Activated naive CD4-positive, alpha-beta T cell treated with anti-CD3 and anti-CD28 coated beads for 36 hours (primary cell): ENCODE measurements at regions not wholly inside any gene's neighbourhood (a gene's known extent, or its start where the extent isn't known, plus 50 kb on each side); places are given as distances from the start of the nearest gene placed in this dataset.

Experiments used
- CTCF ChIA-PET: fragments of 350-600 bp; sonication (Branson Sonifier 250); formaldehyde crosslinking; loops from one replicate; lab custom pipeline; 2021; ENCODE audit warnings: antibody characterized with exemption; lab: Charles Lee
- DNase-seq: peaks from one replicate; pipeline ENCODE4 v3.0.0-alpha.2; 2020
- H3K27ac Mint-ChIP-seq: one replicate; pipeline ENCODE4 v1.8.0; 2021; ENCODE audit warnings: mild to moderate bottlenecking, mixed read lengths
- H3K27me3 Mint-ChIP-seq: one replicate; pipeline ENCODE4 v1.8.0; 2021; ENCODE audit warnings: low read depth, mixed read lengths
- H3K36me3 Mint-ChIP-seq: one replicate; pipeline ENCODE4 v1.8.0; 2021; ENCODE audit warnings: low read depth, mixed read lengths
- H3K4me1 Mint-ChIP-seq: one replicate; pipeline ENCODE4 v1.8.0; 2021; ENCODE audit warnings: low read depth, mixed read lengths
- H3K4me3 Mint-ChIP-seq: one replicate; pipeline ENCODE4 v1.8.0; 2021; ENCODE audit warnings: mild to moderate bottlenecking, moderate library complexity, mixed read lengths
- H3K9me3 Mint-ChIP-seq: one replicate; pipeline ENCODE4 v1.8.0; 2021; ENCODE audit warnings: mixed read lengths
- intact Hi-C: fragments of 100-400 bp; cut with micrococcal nuclease; formaldehyde crosslinking; loops from one replicate; pipeline ENCODE4 v1.15.1; 2023

GRCh38 chr9:135256581-135257354 lies 169.3 kb downstream of the OLFM1 start:
- no peak for DNase-seq
- Mint-ChIP-seq H3K4me1 (no peaks in the 10 kb centered on the region), H3K9me3 (no peaks in the 10 kb centered on the region), H3K27ac (no peak overlapping the region), H3K27me3 (peaks cover 3% of the 10 kb centered on the region), H3K4me3 (no peak overlapping the region), H3K36me3 (no peaks in the 10 kb centered on the region)
- intact Hi-C loops: no loop called here
- CTCF ChIA-PET: no interaction called here

- Mint-ChIP-seq H3K27me3 (peaks cover 3% of the 10 kb centered on the region), H3K4me3 (no peak overlapping the region), H3K4me1 (no peaks in the 10 kb centered on the region), H3K27ac (no peak overlapping the region), H3K9me3 (no peaks in the 10 kb centered on the region), H3K36me3 (no peaks in the 10 kb centered on the region)
- intact Hi-C loops: no loop called here
- CTCF ChIA-PET: no interaction called here
- no peak for DNase-seq
These were observed 171.0 kb downstream of the OLFM1 start for GRCh38 chr9:135258461-135258860.

GRCh38 chr9:135259273-135259672 lies 171.8 kb downstream of the OLFM1 start:
- H3K4me1 Mint-ChIP-seq: no peaks in the 10 kb centered on the region

DNA sequence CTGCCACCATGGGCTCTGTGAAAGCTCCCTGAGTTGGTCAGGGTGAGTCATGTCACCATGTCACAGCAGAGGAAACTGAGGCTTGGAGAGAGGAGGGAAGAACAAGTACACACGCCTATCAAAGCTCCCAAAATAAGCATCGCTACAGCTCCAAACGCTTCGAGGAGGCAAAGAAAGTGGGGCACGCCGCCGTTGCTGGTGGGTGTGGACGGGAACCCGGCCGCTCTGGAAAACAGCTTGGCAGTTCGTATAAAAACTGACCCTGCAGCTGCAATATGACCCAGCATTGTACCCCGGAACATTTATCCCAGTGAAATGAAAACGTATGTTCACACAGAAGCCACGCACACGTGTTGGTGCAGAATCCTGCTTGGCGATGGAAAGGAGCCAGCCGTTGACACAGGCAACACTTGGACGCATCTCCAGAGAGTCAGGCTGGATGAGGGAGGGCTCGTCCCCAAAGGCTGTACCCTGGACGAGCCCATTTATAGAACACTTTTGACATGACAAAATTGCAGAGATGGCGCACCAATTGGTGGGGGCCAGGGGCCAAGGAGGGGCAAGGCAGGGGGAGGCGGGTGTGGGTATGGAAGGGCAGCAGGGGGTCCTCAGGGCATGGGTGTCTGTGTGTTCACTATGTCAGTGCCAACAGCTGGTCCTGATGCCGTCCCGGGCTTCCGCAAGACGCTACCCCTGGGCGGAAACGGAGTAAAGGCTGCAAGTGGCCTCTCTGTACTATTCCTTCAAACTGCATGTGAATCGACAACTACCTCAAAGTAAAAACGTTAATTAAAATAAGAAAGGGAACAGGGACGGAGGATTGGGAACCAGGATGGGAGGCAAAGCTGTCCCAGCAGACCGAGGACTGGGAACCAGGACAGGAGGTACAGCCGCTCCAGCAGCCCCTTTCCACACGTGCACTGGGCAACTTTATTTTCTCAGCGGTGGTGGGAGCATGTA lies 173.0 kb downstream of the OLFM1 start:
- Mint-ChIP-seq H3K27me3 (peaks cover 3% of the 10 kb centered on the region), H3K36me3 (no peaks in the 10 kb centered on the region), H3K27ac (no peak overlapping the region), H3K9me3 (no peaks in the 10 kb centered on the region), H3K4me1 (no peaks in the 10 kb centered on the region), H3K4me3 (no peak overlapping the region)
- CTCF ChIA-PET: no interaction called here
- no peak for DNase-seq
- intact Hi-C loops: no loop called here

More at GRCh38 chr9:135259273-135259672, 171.8 kb downstream of the OLFM1 start:
- CTCF ChIA-PET: no interaction called here
- DNase-seq: no peak
- Mint-ChIP-seq H3K36me3 (no peaks in the 10 kb centered on the region), H3K9me3 (no peaks in the 10 kb centered on the region), H3K27ac (no peak overlapping the region), H3K27me3 (peaks cover 3% of the 10 kb centered on the region), H3K4me3 (no peak overlapping the region)
- intact Hi-C loops: no loop called here

DNA sequence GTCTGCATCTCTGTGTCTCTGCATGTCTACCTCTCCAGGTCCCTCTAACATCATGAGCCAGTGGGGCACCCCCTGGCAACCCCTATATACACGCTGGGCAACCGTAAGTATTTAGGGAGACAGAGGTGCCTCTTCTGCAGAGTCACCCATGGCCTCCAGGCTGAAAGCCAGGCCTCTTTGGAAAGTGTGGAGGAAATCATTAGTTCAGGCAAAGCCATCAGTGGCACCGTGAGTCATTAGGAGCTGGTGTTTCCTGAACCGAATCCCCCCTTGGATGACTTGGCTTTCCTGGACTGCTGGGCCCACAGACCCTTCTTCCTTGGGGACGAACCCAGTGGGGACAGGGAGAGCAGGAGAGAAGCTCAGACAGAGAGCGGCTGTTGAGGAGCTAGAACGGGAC lies 174.8 kb downstream of the OLFM1 start:
- no peak overlapping the region for H3K4me3 Mint-ChIP-seq
- no peaks in the 10 kb centered on the region for H3K9me3 Mint-ChIP-seq
- H3K27me3 Mint-ChIP-seq: peaks cover 3% of the 10 kb centered on the region
- no peaks in the 10 kb centered on the region for H3K36me3 Mint-ChIP-seq
- intact Hi-C loops: no loop called here
- no peak for DNase-seq
- no peaks in the 10 kb centered on the region for H3K4me1 Mint-ChIP-seq
- no peak overlapping the region for H3K27ac Mint-ChIP-seq
- CTCF ChIA-PET: no interaction called here

DNA sequence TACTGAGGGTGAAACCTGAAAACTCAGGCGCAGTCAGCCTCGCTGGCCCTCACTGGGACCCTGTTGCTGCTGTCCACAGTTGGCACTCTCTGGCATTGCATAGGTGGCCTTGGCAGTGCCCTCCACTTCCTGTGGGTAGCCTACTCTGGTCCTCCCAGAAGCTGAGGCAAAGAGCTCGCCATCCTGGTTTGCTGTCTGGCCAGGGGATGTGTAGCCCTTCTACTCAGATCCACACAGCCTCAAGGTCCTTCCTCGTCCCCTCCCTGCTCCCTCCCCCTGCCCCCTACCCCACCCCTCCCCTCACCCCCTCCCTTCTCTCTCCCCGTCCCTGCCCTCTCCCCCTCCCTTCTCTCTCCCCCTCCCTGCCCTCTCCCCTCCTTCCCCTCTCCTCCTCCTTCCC lies 176.0 kb downstream of the OLFM1 start:
- H3K27me3 Mint-ChIP-seq: peaks cover 3% of the 10 kb centered on the region
- H3K9me3 Mint-ChIP-seq: no peaks in the 10 kb centered on the region
- H3K36me3 Mint-ChIP-seq: no peaks in the 10 kb centered on the region
- H3K4me3 Mint-ChIP-seq: no peak overlapping the region
- DNase-seq: no peak
- CTCF ChIA-PET: no interaction called here
- intact Hi-C loops: no loop called here
- H3K4me1 Mint-ChIP-seq: no peaks in the 10 kb centered on the region
- no peak overlapping the region for H3K27ac Mint-ChIP-seq

- intact Hi-C loops: no loop called here
- Mint-ChIP-seq H3K36me3 (no peaks in the 10 kb centered on the region), H3K4me1 (no peaks in the 10 kb centered on the region), H3K27ac (no peak overlapping the region), H3K4me3 (no peak overlapping the region), H3K27me3 (peaks cover 3% of the 10 kb centered on the region), H3K9me3 (no peaks in the 10 kb centered on the region)
- CTCF ChIA-PET: no interaction called here
- no peak for DNase-seq
These were observed 178.5 kb downstream of the OLFM1 start for GRCh38 chr9:135265931-135266330.

DNA sequence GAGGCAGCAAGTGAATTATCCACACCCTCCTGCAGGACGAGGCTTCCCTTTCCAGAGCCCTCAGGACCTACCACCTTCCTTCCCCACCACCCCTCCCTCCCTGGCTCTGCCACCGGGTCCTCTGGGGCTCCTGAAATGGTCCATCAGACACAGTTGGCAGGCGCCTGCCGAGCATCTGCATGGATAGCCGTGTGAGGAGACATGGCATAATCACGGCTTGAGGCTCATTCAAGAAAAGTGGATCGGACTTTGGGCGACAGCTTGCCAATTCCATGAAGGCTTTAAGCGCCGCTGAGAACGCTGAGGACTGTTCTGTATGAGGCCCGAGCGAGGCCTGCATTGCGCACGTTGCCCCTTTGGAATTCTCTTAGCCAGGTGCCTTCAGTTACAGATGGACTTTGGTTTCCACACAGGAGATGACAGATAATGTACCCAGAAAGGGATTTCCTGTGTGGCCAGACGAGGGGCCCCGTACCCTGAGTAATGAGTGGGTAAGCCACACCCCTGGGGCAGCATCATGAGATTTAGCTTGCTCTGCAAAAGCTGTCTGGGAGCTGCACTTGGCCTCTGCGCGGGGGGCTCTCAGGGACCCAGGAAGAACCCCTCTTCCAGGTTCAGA lies 179.8 kb downstream of the OLFM1 start:
- H3K36me3 Mint-ChIP-seq: no peaks in the 10 kb centered on the region
- DNase-seq: no peak
- H3K4me3 Mint-ChIP-seq: no peak overlapping the region
- H3K4me1 Mint-ChIP-seq: no peaks in the 10 kb centered on the region
- H3K27ac Mint-ChIP-seq: no peak overlapping the region
- intact Hi-C loops: no loop called here
- CTCF ChIA-PET: no interaction called here
- peaks cover 9% of the 10 kb centered on the region for H3K27me3 Mint-ChIP-seq
- no peaks in the 10 kb centered on the region for H3K9me3 Mint-ChIP-seq

DNA sequence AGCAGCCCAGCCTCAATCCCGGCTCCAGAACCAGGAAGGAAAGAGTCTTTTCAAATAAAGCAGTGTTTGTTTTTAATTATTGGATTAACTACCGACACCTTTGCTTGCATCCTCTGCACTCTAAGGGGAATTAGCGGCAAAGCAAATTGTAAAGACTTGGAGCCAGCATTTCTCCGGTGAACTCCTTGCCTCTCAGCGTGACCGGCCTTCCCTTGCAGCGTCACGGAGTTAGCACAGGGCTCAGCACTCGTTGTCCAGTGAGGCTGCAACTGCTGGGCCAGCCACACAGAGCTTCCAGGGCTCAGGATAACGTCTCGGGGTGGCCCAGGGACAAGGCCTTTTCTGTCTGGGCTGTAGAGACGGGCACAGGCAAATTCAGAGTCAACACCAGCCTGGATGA lies 180.6 kb downstream of the OLFM1 start:
- no peak for DNase-seq
- Mint-ChIP-seq H3K27me3 (peaks cover 9% of the 10 kb centered on the region), H3K27ac (no peak overlapping the region), H3K36me3 (no peaks in the 10 kb centered on the region), H3K9me3 (no peaks in the 10 kb centered on the region), H3K4me1 (no peaks in the 10 kb centered on the region), H3K4me3 (no peak overlapping the region)
- intact Hi-C loops: no loop called here
- CTCF ChIA-PET: no interaction called here

DNA sequence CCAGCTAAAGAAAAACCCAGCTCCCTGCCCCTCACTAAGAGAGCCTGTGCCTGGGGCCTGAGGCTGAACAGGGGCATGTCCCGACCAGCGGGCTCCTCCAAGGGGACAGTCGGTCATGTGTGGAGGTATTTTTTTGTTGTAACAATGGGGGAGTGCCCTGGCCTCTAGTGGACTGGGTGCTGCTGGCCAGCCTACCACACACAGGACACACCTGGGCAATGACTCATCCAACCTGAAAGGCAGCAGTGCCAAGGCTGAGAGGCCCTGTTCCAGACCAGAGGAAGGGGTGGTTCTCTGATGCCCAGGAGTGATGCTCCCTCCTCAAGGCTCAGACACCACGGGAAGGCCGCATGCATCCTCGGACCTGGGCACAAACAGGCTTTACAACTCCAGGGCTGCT lies 181.5 kb downstream of the OLFM1 start:
- CTCF ChIA-PET: no interaction called here
- Mint-ChIP-seq H3K9me3 (no peaks in the 10 kb centered on the region), H3K27me3 (peaks cover 9% of the 10 kb centered on the region), H3K36me3 (no peaks in the 10 kb centered on the region), H3K4me3 (no peak overlapping the region), H3K27ac (no peak overlapping the region), H3K4me1 (no peaks in the 10 kb centered on the region)
- intact Hi-C loops: no loop called here
- no peak for DNase-seq

DNA sequence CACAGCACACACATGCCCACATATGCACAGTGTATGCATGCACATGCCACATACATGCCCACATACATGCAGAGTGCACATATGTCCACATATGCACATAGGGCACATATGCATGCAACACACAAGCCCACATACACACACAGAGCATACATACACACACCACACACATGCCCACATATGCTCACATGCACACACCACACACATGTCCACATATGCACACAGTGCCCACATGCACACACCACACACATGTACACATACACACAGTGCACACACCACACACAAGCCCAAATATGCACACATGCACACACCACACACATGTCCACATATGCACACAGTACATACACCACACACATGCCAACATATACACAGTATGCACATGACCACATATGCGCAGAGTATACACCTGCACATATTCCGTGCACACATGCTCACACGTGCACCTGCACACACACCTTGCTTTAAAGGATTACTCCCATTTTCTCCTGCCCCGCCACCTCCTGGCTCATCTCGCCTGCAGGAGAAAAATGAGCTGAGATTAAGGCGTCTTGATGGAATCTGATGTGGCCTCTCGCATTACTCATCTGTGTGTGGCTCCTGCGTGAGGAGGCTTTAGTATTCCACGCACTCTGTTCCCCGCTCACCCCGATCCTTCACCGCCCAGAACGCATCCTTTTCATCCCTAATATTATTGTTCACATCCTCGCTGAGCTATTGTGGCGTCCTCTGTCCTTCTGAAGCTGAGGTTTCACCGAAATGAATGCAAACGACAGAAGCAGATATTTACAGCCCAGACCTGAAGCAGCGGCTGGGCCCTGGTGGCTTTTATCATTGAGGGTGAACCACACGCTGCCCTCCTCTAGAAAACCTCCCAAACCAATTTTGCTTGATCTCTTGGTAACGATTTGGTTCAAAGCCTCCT lies 182.7 kb downstream of the OLFM1 start:
- H3K9me3 Mint-ChIP-seq: no peaks in the 10 kb centered on the region
- DNase-seq: no peak
- no peak overlapping the region for H3K4me3 Mint-ChIP-seq
- CTCF ChIA-PET: no interaction called here
- H3K27ac Mint-ChIP-seq: no peak overlapping the region
- intact Hi-C loops: no loop called here
- H3K27me3 Mint-ChIP-seq: peaks cover 9% of the 10 kb centered on the region
- H3K36me3 Mint-ChIP-seq: no peaks in the 10 kb centered on the region
- no peaks in the 10 kb centered on the region for H3K4me1 Mint-ChIP-seq

DNA sequence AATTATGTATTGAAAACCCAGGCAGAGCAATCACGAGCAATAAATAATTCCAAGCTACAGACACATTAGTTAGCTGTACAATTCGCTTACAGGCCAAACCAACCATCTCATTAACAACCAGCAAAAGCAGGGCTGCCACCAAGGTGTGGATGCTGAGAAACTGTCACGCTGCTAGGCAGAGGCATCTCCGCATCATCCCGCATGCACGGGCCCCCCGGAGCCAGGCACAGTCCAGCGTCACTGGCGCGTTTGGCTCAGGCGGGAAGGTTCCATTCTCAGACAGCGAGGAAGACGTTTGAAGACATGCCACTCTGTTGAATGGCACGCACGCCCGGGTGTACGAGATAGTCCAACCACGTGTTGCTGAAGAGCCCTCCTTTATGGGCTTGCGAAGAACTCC lies 184.0 kb downstream of the OLFM1 start:
- H3K36me3 Mint-ChIP-seq: no peaks in the 10 kb centered on the region
- no peak overlapping the region for H3K4me3 Mint-ChIP-seq
- intact Hi-C loops: no loop called here
- H3K27ac Mint-ChIP-seq: no peak overlapping the region
- no peak for DNase-seq
- H3K27me3 Mint-ChIP-seq: peaks cover 9% of the 10 kb centered on the region
- CTCF ChIA-PET: no interaction called here
- H3K9me3 Mint-ChIP-seq: no peaks in the 10 kb centered on the region
- no peaks in the 10 kb centered on the region for H3K4me1 Mint-ChIP-seq
